DMS153 treated with DMSO at 0.1 percent for 48 hours (cell line): ENCODE measurements at regions not wholly inside any gene's neighbourhood (a gene's known extent, or its start where the extent isn't known, plus 50 kb on each side); places are given as distances from the start of the nearest gene placed in this dataset.

Experiments used
- DNase-seq: peaks from one replicate; lab custom pipeline; 2025; ENCODE audit not compliant: unreplicated experiment; lab: John Stamatoyannopoulos, UW

- DNase-seq: no peak
Observed at GRCh38 chr7:25789701-25790640, 362.0 kb upstream of the NFE2L3 start.

GRCh38 chr7:25790963-25791362 is 361.0 kb upstream of the NFE2L3 start:
- no peak for DNase-seq

GRCh38 chr7:25792586-25792985 is 359.4 kb upstream of the NFE2L3 start:
- DNase-seq: no peak

- no peak for DNase-seq
Observed at GRCh38 chr7:25795824-25796235, 356.2 kb upstream of the NFE2L3 start.

GRCh38 chr7:25798344-25798743 is 353.7 kb upstream of the NFE2L3 start:
- no peak for DNase-seq

GRCh38 chr7:25801214-25801613 is 350.8 kb upstream of the NFE2L3 start:
- no peak for DNase-seq

GRCh38 chr7:25802057-25802456 is 349.9 kb upstream of the NFE2L3 start:
- no peak for DNase-seq

GRCh38 chr7:25802473-25802872 is 349.5 kb upstream of the NFE2L3 start:
- DNase-seq: no peak

GRCh38 chr7:25803117-25803887 is 348.7 kb upstream of the NFE2L3 start:
- no peak for DNase-seq

- no peak for DNase-seq
Observed at GRCh38 chr7:25804154-25804553, 347.8 kb upstream of the NFE2L3 start.

GRCh38 chr7:25805027-25805687 is 346.8 kb upstream of the NFE2L3 start:
- DNase-seq: peak; percentile 44

- no peak for DNase-seq
Observed at GRCh38 chr7:25807086-25807611, 344.8 kb upstream of the NFE2L3 start.

GRCh38 chr7:25809441-25809840 is 342.6 kb upstream of the NFE2L3 start:
- no peak for DNase-seq

- no peak for DNase-seq
Observed at GRCh38 chr7:25812086-25812850, 339.7 kb upstream of the NFE2L3 start.

- no peak for DNase-seq
Observed at GRCh38 chr7:25813381-25813780, 338.6 kb upstream of the NFE2L3 start.

- no peak for DNase-seq
Observed at GRCh38 chr7:25815711-25816110, 336.3 kb upstream of the NFE2L3 start.

GRCh38 chr7:25820432-25821040 is 331.5 kb upstream of the NFE2L3 start:
- DNase-seq: no peak

GRCh38 chr7:25821225-25821624 is 330.8 kb upstream of the NFE2L3 start:
- DNase-seq: no peak

- no peak for DNase-seq
Observed at GRCh38 chr7:25822823-25823222, 329.2 kb upstream of the NFE2L3 start.

- no peak for DNase-seq
Observed at GRCh38 chr7:25823571-25823970, 328.4 kb upstream of the NFE2L3 start.
